Fibroblast of the aortic adventitia (primary cell): ENCODE measurements at regions not wholly inside any gene's neighbourhood (a gene's known extent, or its start where the extent isn't known, plus 50 kb on each side); places are given as distances from the start of the nearest gene placed in this dataset.
A peak's percentile ranks its signal among the peaks of the same experiment; 100 is the strongest.

Source experiments
- DNase-seq: peaks from one replicate; pipeline ENCODE4 v3.0.0-alpha.2; 2010; ENCODE audit warnings: low read depth
- H3K4me3 ChIP-seq: 2 replicates; pipeline ENCODE4 v1.5.1; 2011; ENCODE audit warnings: low read depth, mild to moderate bottlenecking, control low read depth, low read length, moderate library complexity
- TF ChIP-seq, protein P1 (sequence below): IDR thresholded peaks from 2 replicates; pipeline ENCODE4 v1.5.1; 2011; ENCODE audit warnings: mild to moderate bottlenecking, low read length, control low read depth, inconsistent platforms; ENCODE audit not compliant: insufficient read depth

DNA sequence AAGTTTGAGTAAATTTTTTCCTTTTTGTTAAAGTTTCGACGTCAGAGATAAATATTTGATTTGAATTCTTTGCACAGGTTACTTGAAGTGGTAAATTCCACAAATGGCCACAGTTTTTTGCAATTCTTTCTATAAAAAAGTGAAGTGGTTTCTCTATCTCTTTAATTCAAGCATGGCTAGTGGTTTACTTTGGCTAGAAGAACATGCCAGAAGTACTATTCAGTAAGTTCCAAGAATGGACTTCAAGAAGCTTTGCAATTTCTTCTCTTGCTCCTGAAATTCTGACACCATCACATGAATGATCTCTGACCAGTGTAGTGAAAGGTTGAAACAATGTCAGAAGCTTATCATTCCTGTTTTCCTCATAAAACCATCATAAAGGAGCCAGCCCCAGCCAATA, 55.7 kb upstream of the RNPC3 start:
- no peak overlapping the region for H3K4me3 ChIP-seq
- no peak for DNase-seq
- TF ChIP-seq, protein P1, sequence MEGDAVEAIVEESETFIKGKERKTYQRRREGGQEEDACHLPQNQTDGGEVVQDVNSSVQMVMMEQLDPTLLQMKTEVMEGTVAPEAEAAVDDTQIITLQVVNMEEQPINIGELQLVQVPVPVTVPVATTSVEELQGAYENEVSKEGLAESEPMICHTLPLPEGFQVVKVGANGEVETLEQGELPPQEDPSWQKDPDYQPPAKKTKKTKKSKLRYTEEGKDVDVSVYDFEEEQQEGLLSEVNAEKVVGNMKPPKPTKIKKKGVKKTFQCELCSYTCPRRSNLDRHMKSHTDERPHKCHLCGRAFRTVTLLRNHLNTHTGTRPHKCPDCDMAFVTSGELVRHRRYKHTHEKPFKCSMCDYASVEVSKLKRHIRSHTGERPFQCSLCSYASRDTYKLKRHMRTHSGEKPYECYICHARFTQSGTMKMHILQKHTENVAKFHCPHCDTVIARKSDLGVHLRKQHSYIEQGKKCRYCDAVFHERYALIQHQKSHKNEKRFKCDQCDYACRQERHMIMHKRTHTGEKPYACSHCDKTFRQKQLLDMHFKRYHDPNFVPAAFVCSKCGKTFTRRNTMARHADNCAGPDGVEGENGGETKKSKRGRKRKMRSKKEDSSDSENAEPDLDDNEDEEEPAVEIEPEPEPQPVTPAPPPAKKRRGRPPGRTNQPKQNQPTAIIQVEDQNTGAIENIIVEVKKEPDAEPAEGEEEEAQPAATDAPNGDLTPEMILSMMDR, result no peak

DNA sequence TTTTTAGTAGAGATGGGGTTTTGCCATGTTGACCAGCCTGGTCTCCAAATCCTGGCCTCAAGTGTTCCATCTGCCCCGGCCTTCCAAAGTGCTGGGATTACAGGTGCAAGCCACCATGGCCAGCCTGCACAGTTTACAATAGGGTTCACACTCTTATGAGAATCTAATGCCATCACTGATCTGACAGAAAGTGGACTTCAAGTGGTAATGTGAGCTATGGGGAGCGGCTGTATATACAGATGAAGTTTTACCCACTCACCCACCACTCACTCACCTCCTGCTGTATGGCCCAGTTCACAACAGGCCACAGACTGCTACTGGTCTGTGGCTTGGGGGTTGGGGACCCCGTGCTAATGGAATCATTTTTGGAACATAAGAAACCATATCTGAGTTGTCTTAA, 58.4 kb upstream of the RNPC3 start:
- no peak for DNase-seq
- TF ChIP-seq, protein P1, result no peak
- no peak overlapping the region for H3K4me3 ChIP-seq

DNA sequence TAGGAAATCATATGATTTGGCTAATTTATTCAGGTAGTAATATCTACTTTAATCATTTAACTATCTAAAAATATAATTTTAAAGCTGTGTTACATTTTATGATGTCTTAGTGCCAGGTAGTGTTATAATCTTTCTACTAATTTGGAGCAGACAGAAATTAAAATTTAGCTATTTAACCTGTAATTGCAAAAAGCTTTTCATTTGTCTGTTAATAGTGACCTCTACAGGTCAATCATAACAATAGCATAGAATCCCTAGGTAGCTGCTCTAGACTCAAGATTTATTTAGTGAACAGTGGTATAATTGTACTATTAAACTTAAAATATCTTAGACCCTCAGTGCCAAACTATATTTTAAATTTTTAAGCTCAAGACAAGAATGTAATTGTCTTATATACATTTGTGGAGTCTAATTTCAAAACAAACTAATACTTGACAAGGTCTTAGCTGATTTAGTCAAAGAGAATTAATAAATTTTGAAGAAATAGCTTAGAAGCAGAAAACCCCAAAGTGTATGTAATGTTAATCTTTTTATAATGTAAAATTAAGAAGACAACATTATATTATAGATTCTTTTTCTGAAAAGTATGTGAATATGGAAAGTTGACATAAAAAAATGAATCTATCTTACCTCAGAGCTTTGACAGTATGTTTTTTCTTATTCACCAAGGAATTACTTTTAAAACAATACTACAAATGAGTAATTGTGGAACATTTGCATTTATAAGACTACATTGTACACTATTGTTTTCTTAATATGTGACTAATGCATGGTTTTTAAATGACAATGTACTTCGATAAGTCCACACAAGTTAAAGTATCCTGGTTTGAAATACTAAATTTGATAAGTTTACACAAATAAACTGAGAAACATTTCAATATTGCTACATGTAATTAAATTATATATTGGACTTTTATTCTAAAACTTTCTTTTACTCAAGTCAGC, 64.1 kb upstream of the RNPC3 start:
- H3K4me3 ChIP-seq, result no peak overlapping the region
- peak; percentile 41 for DNase-seq
- TF ChIP-seq, protein P1, result peak; percentile 51

DNA sequence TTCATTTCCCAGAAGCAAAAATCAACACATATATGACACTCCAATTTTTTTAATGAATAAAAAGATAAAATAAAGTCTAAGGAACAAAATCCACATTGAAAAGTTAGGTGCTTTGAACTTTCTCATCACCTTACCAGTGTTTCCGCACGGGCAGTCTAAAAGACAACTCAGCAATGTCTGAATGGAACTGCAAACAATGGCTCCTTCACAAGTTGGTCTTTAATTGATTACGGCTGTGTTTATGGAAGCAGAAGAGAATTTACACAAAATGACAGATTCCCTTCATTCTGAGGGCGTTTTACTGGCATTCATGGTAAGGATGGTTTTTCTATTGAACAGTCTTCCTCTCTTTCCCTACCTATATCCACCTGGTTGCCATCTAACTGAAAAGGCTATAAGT, 65.0 kb upstream of the RNPC3 start:
- no peak for DNase-seq
- TF ChIP-seq, protein P1, result no peak
- no peak overlapping the region for H3K4me3 ChIP-seq

DNA sequence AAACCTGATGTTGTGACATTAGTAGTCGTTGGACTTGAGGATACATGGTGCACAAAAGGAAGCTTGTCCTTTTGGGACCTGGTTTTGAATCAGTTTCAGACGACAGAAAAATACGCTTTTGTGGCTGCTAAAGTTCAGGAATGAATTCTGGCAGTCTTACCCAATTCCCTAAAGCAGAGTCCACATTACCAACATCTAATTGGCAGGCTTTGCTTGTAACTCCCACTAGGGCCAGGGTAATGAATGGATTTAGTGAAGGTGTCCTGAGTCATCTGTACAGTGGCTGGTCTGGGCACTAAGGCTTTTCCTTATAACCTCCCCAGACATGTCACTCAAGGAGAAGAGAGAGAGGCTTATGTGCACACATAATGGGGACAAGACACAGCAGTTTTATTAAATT, 66.2 kb upstream of the RNPC3 start:
- peak; percentile 38 for DNase-seq
- TF ChIP-seq, protein P1, result no peak
- H3K4me3 ChIP-seq, result no peak overlapping the region

DNA sequence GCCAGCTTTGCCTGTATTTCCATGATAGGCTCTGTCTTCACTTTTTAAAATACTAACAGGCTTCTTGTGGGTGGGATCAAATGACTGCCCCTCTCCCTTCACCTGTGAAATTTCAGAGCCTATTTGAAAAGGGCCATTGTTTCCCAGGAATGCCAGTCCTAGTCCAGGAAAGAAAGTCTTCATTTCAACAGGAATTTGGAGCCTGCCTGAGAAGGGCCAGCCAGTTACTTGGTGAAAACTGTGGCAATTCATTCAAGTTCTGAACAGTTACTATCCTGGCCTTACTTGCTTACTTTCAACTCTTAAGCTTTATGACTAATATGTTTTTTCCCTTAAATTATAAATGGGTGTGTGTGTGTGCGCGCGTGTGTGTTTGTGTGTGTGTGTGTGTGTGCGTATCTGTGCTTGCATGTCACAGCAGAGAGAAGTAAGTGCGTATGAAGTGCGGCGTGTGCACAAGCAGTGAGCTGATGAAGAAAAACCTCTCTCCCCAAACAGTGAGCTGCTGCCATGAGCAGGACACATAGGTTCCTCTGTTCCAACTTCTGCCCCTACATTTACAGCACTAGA, 67.5 kb upstream of the RNPC3 start:
- no peak overlapping the region for H3K4me3 ChIP-seq
- peak; percentile 1 for DNase-seq
- TF ChIP-seq, protein P1, result no peak

DNA sequence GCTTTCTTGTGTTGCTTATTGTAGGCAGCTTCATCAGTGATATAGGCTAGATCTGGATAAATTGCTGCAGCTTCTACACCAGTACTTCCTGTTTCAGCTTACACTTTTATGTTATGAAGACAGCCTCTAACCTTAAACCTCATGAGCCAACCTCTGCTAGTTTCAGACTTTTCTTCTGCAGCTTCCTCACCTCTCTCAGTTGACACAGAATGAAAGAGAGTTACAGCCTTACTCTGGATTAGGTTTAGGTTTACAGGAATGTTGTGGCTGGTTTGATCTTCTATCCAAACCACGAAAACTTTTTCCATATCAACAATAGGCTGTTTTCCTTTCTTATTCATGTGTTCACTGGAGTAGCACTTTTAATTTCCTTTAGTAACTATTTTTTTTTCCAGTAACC, 76.9 kb upstream of the RNPC3 start:
- DNase-seq, result peak; percentile 4
- H3K4me3 ChIP-seq, result no peak overlapping the region
- TF ChIP-seq, protein P1, result no peak
